ENCODE measurements at regions not wholly inside any gene's neighbourhood (a gene's known extent, or its start where the extent isn't known, plus 50 kb on each side); places are given as distances from the start of the nearest gene placed in this dataset.
A peak's percentile ranks its signal among the peaks of the same experiment; 100 is the strongest.
"Not testable (repeated sequence)": the region's sequence is repeated elsewhere in the genome, so short reads cannot be mapped to it uniquely, and the experiment has no call there.

GRCh38 chr21:39000496-39000895 lies 182.8 kb downstream of the PSMG1 start:
- no peak for DNase-seq

GRCh38 chr21:38999161-38999560 lies 184.1 kb downstream of the PSMG1 start:
- no peak for DNase-seq

GRCh38 chr21:38998281-38998680 lies 185.0 kb downstream of the PSMG1 start:
- not testable (repeated sequence) for DNase-seq

GRCh38 chr21:38997843-38998175 lies 185.4 kb downstream of the PSMG1 start:
- not testable (repeated sequence) for DNase-seq

GRCh38 chr21:38997051-38997842 lies 186.0 kb downstream of the PSMG1 start:
- DNase-seq = no peak

GRCh38 chr21:38996355-38996754 lies 186.9 kb downstream of the PSMG1 start:
- no peak for DNase-seq

GRCh38 chr21:38995731-38996130 lies 187.5 kb downstream of the PSMG1 start:
- no peak for DNase-seq

GRCh38 chr21:38995071-38995669 lies 188.1 kb downstream of the PSMG1 start:
- no peak for DNase-seq

GRCh38 chr21:38994042-38994441 lies 188.3 kb downstream of the ETS2 start:
- no peak for DNase-seq

- DNase-seq = peak; percentile 51
These were observed 187.8 kb downstream of the ETS2 start for GRCh38 chr21:38993561-38993960.

- DNase-seq = no peak
These were observed 187.0 kb downstream of the ETS2 start for GRCh38 chr21:38992737-38993136.

GRCh38 chr21:38990424-38990794 lies 184.7 kb downstream of the ETS2 start:
- DNase-seq = no peak

GRCh38 chr21:38989745-38990423 lies 184.2 kb downstream of the ETS2 start:
- DNase-seq = peak; percentile 79

- peak; percentile 68 for DNase-seq
These were observed 183.6 kb downstream of the ETS2 start for GRCh38 chr21:38989379-38989744.

GRCh38 chr21:38988509-38989378 lies 183.0 kb downstream of the ETS2 start:
- peak; percentile 54 for DNase-seq

- DNase-seq = no peak
These were observed 182.1 kb downstream of the ETS2 start for GRCh38 chr21:38987633-38988508.

- no peak for DNase-seq
These were observed 181.3 kb downstream of the ETS2 start for GRCh38 chr21:38986806-38987632.

- DNase-seq = no peak
These were observed 180.7 kb downstream of the ETS2 start for GRCh38 chr21:38986406-38986805.

- DNase-seq = peak; percentile 64
These were observed 180.0 kb downstream of the ETS2 start for GRCh38 chr21:38985568-38986378.

Data from right kidney (tissue), 1 donor.